Stimulated activated CD4-positive, alpha-beta T cell treated with anti-CD3 and anti-CD28 coated beads, Interleukin-1b, Interleukin-23, amount 100 ng/mL, for 4 hours (primary cell): ENCODE measurements at regions not wholly inside any gene's neighbourhood (a gene's known extent, or its start where the extent isn't known, plus 50 kb on each side); places are given as distances from the start of the nearest gene placed in this dataset.
"Not testable (repeated sequence)": the region's sequence is repeated elsewhere in the genome, so short reads cannot be mapped to it uniquely, and the experiment has no call there.

Experiments
- DNase-seq, 2 donors: peaks; one replicate each; pipeline ENCODE4 v3.0.0-alpha.2; 2020; ENCODE audit warnings: low read depth in 2 of 2

GRCh38 chr7:82566752-82567151, 123.2 kb upstream of the CACNA2D1 start:
- DNase-seq: no peak

- DNase-seq: no peak
These were observed 119.3 kb upstream of the CACNA2D1 start for GRCh38 chr7:82562716-82563404.

- no peak for DNase-seq
These were observed 115.7 kb upstream of the CACNA2D1 start for GRCh38 chr7:82559193-82559805.

GRCh38 chr7:82549616-82550285, 106.2 kb upstream of the CACNA2D1 start:
- no peak for DNase-seq

- no peak for DNase-seq
These were observed 104.6 kb upstream of the CACNA2D1 start for GRCh38 chr7:82548141-82548688.

GRCh38 chr7:82542665-82543064, 99.1 kb upstream of the CACNA2D1 start:
- no peak for DNase-seq

GRCh38 chr7:82539969-82540368, 96.4 kb upstream of the CACNA2D1 start:
- no peak for DNase-seq

- DNase-seq: no peak
These were observed 91.1 kb upstream of the CACNA2D1 start for GRCh38 chr7:82534684-82535083.

- DNase-seq: no peak
These were observed 86.8 kb upstream of the CACNA2D1 start for GRCh38 chr7:82530361-82530760.

- DNase-seq: no peak
These were observed 85.2 kb upstream of the CACNA2D1 start for GRCh38 chr7:82528577-82529310.

- DNase-seq: no peak
These were observed 84.3 kb upstream of the CACNA2D1 start for GRCh38 chr7:82527851-82528250.

GRCh38 chr7:82521906-82522445, 78.4 kb upstream of the CACNA2D1 start:
- no peak for DNase-seq

GRCh38 chr7:82517050-82517449, 73.5 kb upstream of the CACNA2D1 start:
- no peak for DNase-seq

GRCh38 chr7:82511542-82511941, 68.0 kb upstream of the CACNA2D1 start:
- DNase-seq: no peak

GRCh38 chr7:82507976-82508677, 64.5 kb upstream of the CACNA2D1 start:
- DNase-seq: no peak

- DNase-seq: no peak
These were observed 63.9 kb upstream of the CACNA2D1 start for GRCh38 chr7:82507365-82507975.

GRCh38 chr7:82506702-82507101, 63.1 kb upstream of the CACNA2D1 start:
- DNase-seq: no peak

GRCh38 chr7:82506208-82506607, 62.6 kb upstream of the CACNA2D1 start:
- no peak for DNase-seq

- no peak for DNase-seq
These were observed 57.8 kb upstream of the CACNA2D1 start for GRCh38 chr7:82501346-82501745.

GRCh38 chr7:82499546-82499945, 56.0 kb upstream of the CACNA2D1 start:
- not testable (repeated sequence) for DNase-seq

GRCh38 chr7:82494420-82494819, 50.8 kb upstream of the CACNA2D1 start:
- DNase-seq: no peak
